ENCODE measurements at regions not wholly inside any gene's neighbourhood (a gene's known extent, or its start where the extent isn't known, plus 50 kb on each side); places are given as distances from the start of the nearest gene placed in this dataset.

DNA sequence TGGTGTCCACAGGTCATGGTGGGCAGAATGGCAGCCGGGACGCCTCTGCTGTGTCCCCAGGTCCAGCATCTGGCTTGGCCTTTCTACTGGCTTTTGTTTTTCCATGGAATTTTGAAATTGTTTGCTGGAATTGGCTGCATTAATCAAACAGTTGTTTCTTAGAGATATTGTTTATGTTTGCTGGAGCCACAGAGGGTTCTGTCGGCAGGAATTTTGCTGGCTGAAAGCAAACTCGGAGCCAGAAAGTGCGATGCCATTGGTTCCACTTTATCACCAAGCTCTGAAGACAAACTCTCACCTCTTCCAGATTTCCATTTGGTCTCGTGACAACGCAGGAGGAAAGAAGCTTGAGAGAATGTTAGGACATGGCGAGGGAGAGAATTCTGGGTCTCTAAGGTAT is 199.2 kb upstream of the COPS8 start:
- TF ChIP-seq, protein P1, sequence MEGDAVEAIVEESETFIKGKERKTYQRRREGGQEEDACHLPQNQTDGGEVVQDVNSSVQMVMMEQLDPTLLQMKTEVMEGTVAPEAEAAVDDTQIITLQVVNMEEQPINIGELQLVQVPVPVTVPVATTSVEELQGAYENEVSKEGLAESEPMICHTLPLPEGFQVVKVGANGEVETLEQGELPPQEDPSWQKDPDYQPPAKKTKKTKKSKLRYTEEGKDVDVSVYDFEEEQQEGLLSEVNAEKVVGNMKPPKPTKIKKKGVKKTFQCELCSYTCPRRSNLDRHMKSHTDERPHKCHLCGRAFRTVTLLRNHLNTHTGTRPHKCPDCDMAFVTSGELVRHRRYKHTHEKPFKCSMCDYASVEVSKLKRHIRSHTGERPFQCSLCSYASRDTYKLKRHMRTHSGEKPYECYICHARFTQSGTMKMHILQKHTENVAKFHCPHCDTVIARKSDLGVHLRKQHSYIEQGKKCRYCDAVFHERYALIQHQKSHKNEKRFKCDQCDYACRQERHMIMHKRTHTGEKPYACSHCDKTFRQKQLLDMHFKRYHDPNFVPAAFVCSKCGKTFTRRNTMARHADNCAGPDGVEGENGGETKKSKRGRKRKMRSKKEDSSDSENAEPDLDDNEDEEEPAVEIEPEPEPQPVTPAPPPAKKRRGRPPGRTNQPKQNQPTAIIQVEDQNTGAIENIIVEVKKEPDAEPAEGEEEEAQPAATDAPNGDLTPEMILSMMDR (IDR thresholded peaks at IDR 0.05) = no peak
- DNase-seq = no peak
- Histone ChIP-seq H3K9me3 (no peaks in the 10 kb centered on the region), H3K36me3 (no peaks in the 10 kb centered on the region), H3K4me3 (no peak overlapping the region), H3K27me3 (no peaks in the 10 kb centered on the region), H3K4me1 (no peaks in the 10 kb centered on the region), H3K27ac (no peak overlapping the region), H3K9ac (ENCODE audit: low read depth in 2 of 2, low read length in 2 of 2) (no peak overlapping the region)
- intact Hi-C loops (cut with DNase I) = no loop called here

DNA sequence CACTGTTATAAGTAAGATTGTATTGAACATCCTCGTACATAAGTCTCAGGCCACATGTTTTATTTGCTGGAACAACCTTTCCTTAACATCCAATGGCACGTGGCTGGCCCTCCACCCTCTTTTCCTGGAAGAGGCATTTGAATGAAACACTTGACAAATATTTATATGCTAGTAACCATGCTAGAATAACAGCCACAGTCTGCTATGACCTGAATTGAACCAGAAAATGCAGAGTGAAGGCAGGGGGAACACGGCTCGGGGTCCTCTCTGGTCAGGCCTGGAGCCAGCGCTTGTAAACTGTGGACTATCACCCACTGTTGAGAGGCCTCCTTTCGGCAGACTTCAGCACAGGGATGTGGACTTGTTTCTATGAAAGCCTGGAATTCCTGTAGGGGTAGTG is 198.2 kb upstream of the COPS8 start:
- H3K4me1 ChIP-seq = no peaks in the 10 kb centered on the region
- H3K9ac ChIP-seq (ENCODE audit: low read depth in 2 of 2, low read length in 2 of 2) = peak overlapping the region in 1 of 2 donors; percentile 47
- no peak overlapping the region for H3K4me3 ChIP-seq
- DNase-seq = no peak
- no peaks in the 10 kb centered on the region for H3K36me3 ChIP-seq
- TF ChIP-seq, protein P1 (IDR thresholded peaks at IDR 0.05) = no peak
- no peaks in the 10 kb centered on the region for H3K27me3 ChIP-seq
- no peaks in the 10 kb centered on the region for H3K9me3 ChIP-seq
- peak overlapping the region; percentile 59 for H3K27ac ChIP-seq
- intact Hi-C loops (cut with DNase I) = no loop called here

- TF ChIP-seq, protein P1 (IDR thresholded peaks at IDR 0.05) = no peak
- intact Hi-C loops (cut with DNase I) = no loop called here
- Histone ChIP-seq H3K9me3 (no peaks in the 10 kb centered on the region), H3K36me3 (no peaks in the 10 kb centered on the region), H3K9ac (ENCODE audit: low read depth in 2 of 2, low read length in 2 of 2) (peak overlapping the region in 1 of 2 donors; percentile 47), H3K4me1 (no peaks in the 10 kb centered on the region), H3K27me3 (no peaks in the 10 kb centered on the region), H3K4me3 (no peak overlapping the region), H3K27ac (peak overlapping the region; percentile 59)
- no peak for DNase-seq
Observed at GRCh38 chr2:236887953-236888793, 197.5 kb upstream of the COPS8 start.

GRCh38 chr2:236888794-236889780 is 196.6 kb upstream of the COPS8 start:
- intact Hi-C loops (cut with DNase I) = no loop called here
- Histone ChIP-seq H3K9me3 (no peaks in the 10 kb centered on the region), H3K27ac (no peak overlapping the region), H3K4me1 (no peaks in the 10 kb centered on the region), H3K4me3 (no peak overlapping the region), H3K9ac (ENCODE audit: low read depth in 2 of 2, low read length in 2 of 2) (no peak overlapping the region), H3K27me3 (no peaks in the 10 kb centered on the region), H3K36me3 (no peaks in the 10 kb centered on the region)
- no peak for DNase-seq
- TF ChIP-seq, protein P1 (IDR thresholded peaks at IDR 0.05) = no peak
